ENCODE measurements at regions not wholly inside any gene's neighbourhood (a gene's known extent, or its start where the extent isn't known, plus 50 kb on each side); places are given as distances from the start of the nearest gene placed in this dataset.

DNA sequence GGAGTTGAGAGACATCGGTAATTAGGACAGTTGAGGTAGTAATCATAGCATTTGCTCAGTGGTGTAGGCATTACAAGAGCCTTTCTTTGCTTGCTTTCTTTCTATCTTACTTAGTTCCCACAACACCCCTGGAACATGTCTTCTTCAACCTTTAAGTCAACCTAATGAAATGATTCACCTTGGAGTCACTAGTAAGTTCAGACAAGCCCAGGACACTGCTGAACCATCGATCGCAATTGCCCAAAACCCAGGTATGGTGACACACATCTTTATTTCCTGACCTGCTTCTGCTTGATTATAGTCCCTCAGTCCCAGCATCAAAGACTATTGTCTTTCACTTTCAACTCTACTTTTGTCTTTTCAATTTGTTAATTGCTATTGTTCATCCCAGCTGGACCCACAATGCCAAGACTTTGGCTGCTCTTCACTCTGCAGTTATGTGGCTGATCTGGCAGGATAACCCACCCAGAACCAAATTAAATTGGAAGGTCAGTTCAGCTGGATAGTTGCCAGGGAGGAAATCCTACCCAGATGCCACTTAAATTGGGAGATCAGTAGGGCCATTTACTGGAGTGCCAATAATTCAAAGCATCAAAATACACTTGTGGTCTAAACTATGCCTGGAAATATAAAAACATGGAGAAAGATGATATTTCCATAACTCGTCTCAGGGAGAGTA lies 272.9 kb downstream of the RWDD3 start:
- intact Hi-C loops (cut with DNase I) = no loop called here
- WGBS, 2 donors = 90% methylated on average over 4 of the region's 4 CpGs
- ATAC-seq (ENCODE audit: low FRiP score) = no peak

DNA sequence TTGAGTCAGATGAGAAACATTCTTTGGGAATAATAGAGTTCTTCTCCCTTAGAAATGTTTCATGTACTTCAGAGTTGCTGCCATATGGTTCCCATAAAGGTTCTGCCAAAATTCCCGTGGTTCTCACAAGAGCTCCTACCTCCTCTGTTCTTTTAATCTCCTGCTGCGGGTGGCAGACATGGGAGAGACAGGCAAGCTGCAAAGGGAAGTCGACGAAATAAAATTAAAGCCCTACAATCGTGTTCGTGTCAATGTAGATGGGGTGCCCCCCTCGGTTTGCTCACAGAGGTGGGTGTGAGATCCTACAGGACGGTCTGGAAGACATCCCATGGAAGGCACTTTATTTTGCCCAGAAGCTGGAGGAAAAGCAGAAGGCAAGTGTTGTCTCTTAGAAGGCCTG lies 276.0 kb downstream of the RWDD3 start:
- H3K27ac ChIP-seq (ENCODE audit: low read depth in 1 of 2, low read length in 2 of 2) = no peak overlapping the region
- no peaks in the 10 kb centered on the region for H3K36me3 ChIP-seq (ENCODE audit: control insufficient read depth in 1 of 2, insufficient read depth in 2 of 2, low read length in 1 of 2)
- 44 to 61% methylated on average over 8 of the region's 8 CpGs for WGBS, 2 donors
- no peaks in the 10 kb centered on the region for H3K4me1 ChIP-seq (ENCODE audit: control insufficient read depth in 1 of 2, insufficient read depth in 2 of 2, low read length in 2 of 2)
- intact Hi-C loops (cut with DNase I) = no loop called here
- no peak for ATAC-seq (ENCODE audit: low FRiP score)
- DNase-seq = no peak
- H3K9me3 ChIP-seq (ENCODE audit: control insufficient read depth, low read length) = peaks cover 2% of the 10 kb centered on the region
- no peaks in the 10 kb centered on the region for H3K27me3 ChIP-seq (ENCODE audit: control insufficient read depth in 1 of 2, insufficient read depth in 2 of 2, low read length in 1 of 2)
- no peak overlapping the region for H3K4me3 ChIP-seq (ENCODE audit: low read length in 2 of 2)

More for the DNA sequence above, 272.9 kb downstream of the RWDD3 start:
- no peaks in the 10 kb centered on the region for H3K27me3 ChIP-seq (ENCODE audit: control insufficient read depth in 1 of 2, insufficient read depth in 2 of 2, low read length in 1 of 2)
- H3K4me1 ChIP-seq (ENCODE audit: control insufficient read depth in 1 of 2, insufficient read depth in 2 of 2, low read length in 2 of 2) = no peaks in the 10 kb centered on the region
- H3K36me3 ChIP-seq (ENCODE audit: control insufficient read depth in 1 of 2, insufficient read depth in 2 of 2, low read length in 1 of 2) = no peaks in the 10 kb centered on the region
- H3K27ac ChIP-seq (ENCODE audit: low read depth in 1 of 2, low read length in 2 of 2) = no peak overlapping the region
- H3K9me3 ChIP-seq (ENCODE audit: control insufficient read depth, low read length) = peaks cover 2% of the 10 kb centered on the region
- no peak for DNase-seq
- no peak overlapping the region for H3K4me3 ChIP-seq (ENCODE audit: low read length in 2 of 2)

DNA sequence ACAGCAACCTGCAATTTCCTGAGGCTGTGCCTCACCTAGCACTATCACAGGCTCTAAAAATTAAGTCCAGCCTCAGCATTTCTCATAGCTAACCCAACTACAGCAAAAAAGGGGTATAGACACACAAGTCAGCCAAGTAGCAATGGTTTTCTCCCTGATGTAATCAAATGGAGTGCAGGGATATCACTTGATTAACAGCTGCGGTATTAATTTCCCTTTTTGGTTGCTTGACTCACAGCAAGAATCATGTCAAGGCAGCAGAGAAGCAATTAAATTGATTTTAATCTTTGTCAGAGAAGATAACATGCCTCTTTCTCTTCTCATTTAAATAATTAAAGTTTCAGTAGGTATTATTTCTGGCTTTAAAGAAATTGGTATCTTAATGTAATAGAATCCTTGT lies 278.9 kb downstream of the RWDD3 start:
- H3K36me3 ChIP-seq (ENCODE audit: control insufficient read depth in 1 of 2, insufficient read depth in 2 of 2, low read length in 1 of 2) = no peaks in the 10 kb centered on the region
- H3K27ac ChIP-seq (ENCODE audit: low read depth in 1 of 2, low read length in 2 of 2) = no peak overlapping the region
- DNase-seq = no peak
- H3K9me3 ChIP-seq (ENCODE audit: control insufficient read depth, low read length) = no peaks in the 10 kb centered on the region
- H3K27me3 ChIP-seq (ENCODE audit: control insufficient read depth in 1 of 2, insufficient read depth in 2 of 2, low read length in 1 of 2) = no peaks in the 10 kb centered on the region
- 75 to 91% methylated on average over 1 of the region's 1 CpG for WGBS, 2 donors
- intact Hi-C loops (cut with DNase I) = no loop called here
- no peak overlapping the region for H3K4me3 ChIP-seq (ENCODE audit: low read length in 2 of 2)
- ATAC-seq (ENCODE audit: low FRiP score) = no peak
- no peaks in the 10 kb centered on the region for H3K4me1 ChIP-seq (ENCODE audit: control insufficient read depth in 1 of 2, insufficient read depth in 2 of 2, low read length in 2 of 2)

DNA sequence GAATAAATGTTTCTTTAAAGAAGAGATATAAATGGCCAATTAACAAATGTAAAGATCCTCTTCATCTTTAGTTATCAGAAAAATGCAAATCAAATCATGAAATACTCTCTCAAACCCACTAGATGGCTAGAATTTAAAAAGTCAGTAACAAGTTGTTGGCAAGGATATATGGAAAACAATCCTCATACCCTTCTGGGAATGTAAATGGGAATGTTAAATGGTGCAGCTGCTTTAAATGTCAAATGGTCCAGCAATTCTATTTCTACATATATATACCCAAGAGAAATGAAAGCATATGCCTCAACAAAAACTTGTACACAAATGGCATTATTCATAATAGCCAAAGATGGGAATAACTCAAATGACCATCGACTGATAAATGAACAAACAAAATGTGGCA lies 283.5 kb downstream of the RWDD3 start:
- Histone ChIP-seq H3K9me3 (ENCODE audit: control insufficient read depth, low read length) (no peaks in the 10 kb centered on the region), H3K27me3 (ENCODE audit: control insufficient read depth in 1 of 2, insufficient read depth in 2 of 2, low read length in 1 of 2) (no peaks in the 10 kb centered on the region), H3K36me3 (ENCODE audit: control insufficient read depth in 1 of 2, insufficient read depth in 2 of 2, low read length in 1 of 2) (no peaks in the 10 kb centered on the region), H3K4me3 (ENCODE audit: low read length in 2 of 2) (no peak overlapping the region), H3K27ac (ENCODE audit: low read depth in 1 of 2, low read length in 2 of 2) (no peak overlapping the region), H3K4me1 (ENCODE audit: control insufficient read depth in 1 of 2, insufficient read depth in 2 of 2, low read length in 2 of 2) (no peaks in the 10 kb centered on the region)
- intact Hi-C loops (cut with DNase I) = no loop called here
- ATAC-seq (ENCODE audit: low FRiP score) = no peak
- WGBS, 2 donors = 70 to 79% methylated on average over 1 of the region's 1 CpG
- DNase-seq = no peak

DNA sequence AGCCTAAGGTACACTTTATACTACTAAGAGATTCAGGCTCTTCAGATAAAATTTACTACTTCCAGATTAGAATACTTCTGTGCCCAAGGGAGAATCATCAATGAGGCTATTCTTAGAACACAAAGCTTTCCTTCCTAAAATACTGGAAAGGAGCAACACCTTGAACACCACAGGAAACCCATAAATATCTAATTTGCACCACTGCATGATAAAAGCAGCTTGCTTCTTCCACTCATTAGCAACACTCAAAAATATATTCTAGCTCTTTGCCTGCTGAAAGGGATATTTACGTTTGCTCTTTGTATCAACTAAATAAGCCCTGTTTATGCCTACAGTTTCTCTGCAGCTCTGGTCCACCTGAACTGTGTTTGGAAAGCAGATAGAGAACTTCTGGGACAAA lies 284.3 kb downstream of the RWDD3 start:
- Histone ChIP-seq H3K27me3 (ENCODE audit: control insufficient read depth in 1 of 2, insufficient read depth in 2 of 2, low read length in 1 of 2) (no peaks in the 10 kb centered on the region), H3K27ac (ENCODE audit: low read depth in 1 of 2, low read length in 2 of 2) (no peak overlapping the region), H3K4me1 (ENCODE audit: control insufficient read depth in 1 of 2, insufficient read depth in 2 of 2, low read length in 2 of 2) (no peaks in the 10 kb centered on the region), H3K36me3 (ENCODE audit: control insufficient read depth in 1 of 2, insufficient read depth in 2 of 2, low read length in 1 of 2) (no peaks in the 10 kb centered on the region), H3K9me3 (ENCODE audit: control insufficient read depth, low read length) (no peaks in the 10 kb centered on the region), H3K4me3 (ENCODE audit: low read length in 2 of 2) (no peak overlapping the region)
- ATAC-seq (ENCODE audit: low FRiP score) (no peak), DNase-seq (no peak)
- WGBS, 2 donors = 0 to 17% methylated on average over 1 of the region's 1 CpG
- intact Hi-C loops (cut with DNase I) = no loop called here

DNA sequence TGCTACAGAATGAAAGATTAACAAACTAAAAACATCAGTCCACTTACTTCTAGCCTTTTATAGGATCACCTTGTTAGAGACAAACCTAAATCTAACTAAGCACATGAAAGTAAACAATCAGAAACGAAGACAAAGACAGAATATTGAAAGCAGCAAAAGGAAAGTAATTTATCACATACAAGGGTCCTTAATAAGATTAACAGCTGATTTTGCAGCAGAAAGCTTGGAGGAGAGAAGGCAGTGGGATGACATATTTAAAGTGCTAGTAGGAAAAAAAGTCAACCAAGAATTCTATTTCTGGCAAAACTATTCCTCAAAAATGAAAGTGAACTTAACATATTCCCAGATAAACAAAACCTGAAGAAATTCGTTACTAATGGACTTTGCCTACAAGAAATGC lies 286.4 kb downstream of the RWDD3 start:
- intact Hi-C loops (cut with DNase I) = no loop called here
- no peaks in the 10 kb centered on the region for H3K4me1 ChIP-seq (ENCODE audit: control insufficient read depth in 1 of 2, insufficient read depth in 2 of 2, low read length in 2 of 2)
- no peaks in the 10 kb centered on the region for H3K27me3 ChIP-seq (ENCODE audit: control insufficient read depth in 1 of 2, insufficient read depth in 2 of 2, low read length in 1 of 2)
- peaks cover 3% of the 10 kb centered on the region for H3K9me3 ChIP-seq (ENCODE audit: control insufficient read depth, low read length)
- WGBS, 2 donors = 59 to 60% methylated on average over 2 of the region's 2 CpGs
- ATAC-seq (ENCODE audit: low FRiP score) (no peak), DNase-seq (no peak)
- H3K27ac ChIP-seq (ENCODE audit: low read depth in 1 of 2, low read length in 2 of 2) = no peak overlapping the region
- no peak overlapping the region for H3K4me3 ChIP-seq (ENCODE audit: low read length in 2 of 2)
- no peaks in the 10 kb centered on the region for H3K36me3 ChIP-seq (ENCODE audit: control insufficient read depth in 1 of 2, insufficient read depth in 2 of 2, low read length in 1 of 2)

DNA sequence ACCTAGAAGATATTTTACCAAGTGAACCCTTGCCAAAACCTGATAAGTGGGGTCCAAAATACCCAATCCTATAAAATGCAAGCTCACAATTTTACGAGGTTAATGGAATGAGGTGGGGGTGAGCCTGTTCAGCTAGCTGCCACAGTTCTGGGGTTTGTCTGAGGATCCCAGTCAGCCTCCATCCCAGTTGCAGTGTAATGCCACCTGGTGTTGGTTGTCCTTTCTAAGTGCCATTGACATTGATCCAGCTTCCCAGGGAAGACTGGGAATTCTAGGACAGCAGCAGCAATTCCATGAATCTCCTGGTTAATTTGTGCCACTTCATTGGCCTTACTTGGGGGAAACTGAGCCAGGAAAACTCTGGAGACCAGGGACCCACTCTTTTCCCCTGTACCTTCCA lies 298.3 kb downstream of the RWDD3 start:
- no peak for DNase-seq
- intact Hi-C loops (cut with DNase I) = no loop called here
- Histone ChIP-seq H3K4me1 (ENCODE audit: control insufficient read depth in 1 of 2, insufficient read depth in 2 of 2, low read length in 2 of 2) (no peaks in the 10 kb centered on the region), H3K27me3 (ENCODE audit: control insufficient read depth in 1 of 2, insufficient read depth in 2 of 2, low read length in 1 of 2) (no peaks in the 10 kb centered on the region), H3K4me3 (ENCODE audit: low read length in 2 of 2) (no peak overlapping the region), H3K27ac (ENCODE audit: low read depth in 1 of 2, low read length in 2 of 2) (no peak overlapping the region), H3K9me3 (ENCODE audit: control insufficient read depth, low read length) (no peaks in the 10 kb centered on the region), H3K36me3 (ENCODE audit: control insufficient read depth in 1 of 2, insufficient read depth in 2 of 2, low read length in 1 of 2) (no peaks in the 10 kb centered on the region)
- WGBS, 2 donors = 13 to 19% methylated on average over 1 of the region's 1 CpG
- ATAC-seq (ENCODE audit: low FRiP score) = no peak

DNA sequence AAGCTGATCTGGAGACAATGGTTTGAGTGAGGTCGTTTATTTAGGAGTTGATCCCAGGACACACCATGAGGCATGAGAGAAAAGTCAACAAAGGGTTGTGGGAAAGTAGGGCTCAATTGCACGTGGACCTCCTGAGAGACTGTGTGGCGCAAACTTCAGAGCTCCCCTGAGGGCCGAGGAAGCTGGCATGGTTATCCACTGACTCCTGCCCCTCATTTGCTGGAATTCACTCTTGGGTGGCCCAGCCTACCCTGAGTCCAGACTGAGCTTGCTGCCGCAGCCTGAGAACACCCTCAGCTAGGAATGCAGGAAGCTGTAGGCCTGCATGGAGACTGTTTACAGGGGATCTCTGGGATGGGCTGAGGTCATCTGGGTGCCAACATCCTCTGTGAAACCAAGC lies 301.0 kb downstream of the RWDD3 start:
- H3K4me3 ChIP-seq (ENCODE audit: low read length in 2 of 2) = no peak overlapping the region
- no peaks in the 10 kb centered on the region for H3K4me1 ChIP-seq (ENCODE audit: control insufficient read depth in 1 of 2, insufficient read depth in 2 of 2, low read length in 2 of 2)
- intact Hi-C loops (cut with DNase I) = no loop called here
- DNase-seq = peak in 1 of 2 donors; percentile 67
- H3K36me3 ChIP-seq (ENCODE audit: control insufficient read depth in 1 of 2, insufficient read depth in 2 of 2, low read length in 1 of 2) = no peaks in the 10 kb centered on the region
- WGBS, 2 donors = 9 to 13% methylated on average over 5 of the region's 5 CpGs
- no peaks in the 10 kb centered on the region for H3K27me3 ChIP-seq (ENCODE audit: control insufficient read depth in 1 of 2, insufficient read depth in 2 of 2, low read length in 1 of 2)
- no peaks in the 10 kb centered on the region for H3K9me3 ChIP-seq (ENCODE audit: control insufficient read depth, low read length)
- no peak for ATAC-seq (ENCODE audit: low FRiP score)
- H3K27ac ChIP-seq (ENCODE audit: low read depth in 1 of 2, low read length in 2 of 2) = no peak overlapping the region

DNA sequence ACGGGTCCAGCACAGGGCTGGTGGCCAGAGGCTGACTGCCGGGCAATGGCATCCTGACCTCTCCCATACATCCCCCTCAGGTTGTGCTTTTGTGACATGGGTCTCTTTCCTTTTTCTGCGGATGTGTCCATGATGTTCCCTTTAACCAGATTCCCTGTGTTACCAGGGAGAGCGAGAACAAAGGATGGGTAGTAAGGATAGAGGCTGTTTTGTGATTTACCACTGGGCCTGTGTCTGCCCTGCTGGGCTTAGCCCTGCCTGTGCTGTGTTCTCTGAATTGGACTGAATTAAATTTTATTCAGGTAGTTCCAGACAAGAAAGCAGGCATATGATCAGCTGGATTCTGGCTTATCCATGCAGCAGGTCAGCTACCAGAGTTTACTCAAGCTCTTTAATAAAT lies 301.6 kb downstream of the RWDD3 start:
- no peak overlapping the region for H3K4me3 ChIP-seq (ENCODE audit: low read length in 2 of 2)
- no peaks in the 10 kb centered on the region for H3K9me3 ChIP-seq (ENCODE audit: control insufficient read depth, low read length)
- DNase-seq (no peak), ATAC-seq (ENCODE audit: low FRiP score) (no peak)
- 83 to 87% methylated on average over 4 of the region's 4 CpGs for WGBS, 2 donors
- no peaks in the 10 kb centered on the region for H3K36me3 ChIP-seq (ENCODE audit: control insufficient read depth in 1 of 2, insufficient read depth in 2 of 2, low read length in 1 of 2)
- intact Hi-C loops (cut with DNase I) = no loop called here
- no peaks in the 10 kb centered on the region for H3K27me3 ChIP-seq (ENCODE audit: control insufficient read depth in 1 of 2, insufficient read depth in 2 of 2, low read length in 1 of 2)
- H3K4me1 ChIP-seq (ENCODE audit: control insufficient read depth in 1 of 2, insufficient read depth in 2 of 2, low read length in 2 of 2) = no peaks in the 10 kb centered on the region
- H3K27ac ChIP-seq (ENCODE audit: low read depth in 1 of 2, low read length in 2 of 2) = no peak overlapping the region
